Activated CD8-positive, alpha-beta memory T cell treated with anti-CD3 and anti-CD28 coated beads, Interleukin-2, amount 50 U/mL, for 48 hours (primary cell): ENCODE measurements at regions not wholly inside any gene's neighbourhood (a gene's known extent, or its start where the extent isn't known, plus 50 kb on each side); places are given as distances from the start of the nearest gene placed in this dataset.

Experiments used
- DNase-seq: peaks from one replicate; pipeline ENCODE4 v3.0.0-alpha.2; 2020

DNA sequence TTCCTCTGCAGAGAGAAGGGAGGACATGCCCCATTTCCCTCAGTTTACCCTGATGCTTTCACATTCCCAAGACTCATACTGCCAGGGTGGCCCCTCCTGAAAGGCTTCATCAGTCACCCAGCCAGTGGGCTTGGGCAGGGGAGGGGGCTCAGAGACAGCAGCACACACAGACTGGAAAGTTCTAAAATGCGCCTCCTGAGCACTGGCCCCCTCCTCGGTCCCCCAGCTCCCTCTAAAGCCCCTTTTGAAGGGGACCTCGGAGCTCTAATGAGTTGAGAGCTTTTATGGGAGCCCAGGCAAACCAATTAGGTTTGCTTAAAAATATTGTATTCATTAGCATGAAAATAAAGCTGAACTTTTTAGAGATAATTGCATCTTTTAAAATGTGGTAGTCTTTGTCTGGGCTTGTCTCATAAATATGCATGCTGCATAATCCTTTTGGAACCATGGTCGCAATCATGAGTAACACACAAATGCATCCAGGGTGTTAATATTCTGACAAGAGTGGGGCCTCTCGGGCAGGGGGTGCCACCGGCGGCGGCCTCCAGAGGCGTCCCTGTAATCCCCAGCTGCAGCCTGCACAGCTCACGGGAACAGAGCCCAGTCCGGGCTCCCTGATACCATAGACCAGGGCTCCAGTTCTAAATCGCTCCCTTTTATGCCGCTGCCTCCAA, 78.5 kb downstream of the RPLP1 start:
- DNase-seq, result no peak

DNA sequence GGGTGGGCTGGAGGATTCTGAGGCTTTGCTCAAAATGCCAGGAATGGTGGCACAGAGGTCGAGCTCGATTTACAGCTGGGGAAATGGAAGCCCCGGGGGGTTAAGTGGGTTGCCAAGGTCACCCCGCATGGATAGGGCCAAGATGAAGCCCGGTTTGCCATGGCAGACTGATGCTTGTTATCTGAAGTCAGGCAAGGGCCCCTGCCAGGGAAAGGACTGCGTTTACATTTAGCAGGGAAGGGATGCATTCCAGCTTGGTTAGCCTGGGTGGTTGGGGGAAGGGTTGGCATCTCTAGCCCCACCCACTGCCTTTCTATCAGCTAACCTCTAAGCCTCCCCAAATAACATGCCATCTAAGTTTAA, 79.0 kb downstream of the RPLP1 start:
- DNase-seq, result no peak

DNA sequence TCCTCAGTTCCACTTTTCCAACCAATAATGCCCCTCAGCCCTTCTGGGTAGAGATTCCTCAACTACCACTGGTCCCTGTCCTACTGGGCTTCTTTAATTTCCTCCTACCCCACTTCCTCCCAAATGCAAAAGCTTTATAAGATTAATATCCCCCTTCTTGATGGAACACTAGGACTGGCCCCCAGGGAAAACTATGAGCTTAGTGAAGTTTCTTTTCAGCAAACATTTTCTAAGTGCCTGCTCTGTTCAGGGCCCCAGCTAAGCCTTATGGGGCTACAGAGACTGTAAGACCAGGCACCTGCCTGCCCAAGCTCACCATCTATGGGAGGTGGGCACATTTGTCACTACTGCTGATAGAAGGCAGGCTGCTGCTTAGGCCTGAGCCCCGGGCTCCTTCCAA, 79.4 kb downstream of the RPLP1 start:
- DNase-seq, result no peak

DNA sequence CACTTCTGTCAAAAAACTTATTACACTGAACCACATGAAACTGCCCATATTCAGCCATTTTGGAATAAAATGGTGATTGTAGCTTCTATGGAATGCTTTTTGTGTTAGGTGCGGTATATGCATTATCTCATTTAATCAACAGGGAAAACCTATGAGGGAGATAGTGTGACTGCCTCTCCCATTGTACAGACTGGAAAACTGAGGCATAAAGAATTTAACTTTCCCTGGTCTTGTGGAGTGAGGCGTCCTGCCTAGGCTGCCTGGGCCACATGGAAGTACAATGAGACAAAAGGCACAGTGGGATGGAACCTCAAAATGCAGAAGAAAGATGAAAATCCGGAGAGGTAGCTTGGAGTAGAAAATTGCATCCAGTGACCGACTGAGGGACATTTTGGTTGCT, 80.2 kb downstream of the RPLP1 start:
- no peak for DNase-seq

DNA sequence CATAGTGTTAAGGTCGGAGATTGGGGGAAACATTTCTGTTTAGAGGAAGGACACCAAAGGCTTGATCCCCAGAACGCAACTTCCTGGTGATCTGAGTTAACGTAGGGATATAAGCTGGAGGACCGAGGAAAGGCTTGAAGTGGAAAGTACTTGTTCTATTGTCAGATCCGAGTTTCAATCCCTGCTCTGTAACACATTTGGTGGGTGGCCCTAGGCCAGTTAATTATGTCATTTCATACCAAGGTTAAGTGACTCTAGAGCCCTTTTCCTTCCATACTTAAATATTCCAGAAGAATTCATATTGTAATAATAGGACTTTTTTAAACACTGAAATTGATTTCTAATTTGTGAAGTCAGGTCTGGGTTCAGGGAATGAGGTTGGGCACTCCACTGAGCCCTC, 80.9 kb downstream of the RPLP1 start:
- DNase-seq, result no peak

DNA sequence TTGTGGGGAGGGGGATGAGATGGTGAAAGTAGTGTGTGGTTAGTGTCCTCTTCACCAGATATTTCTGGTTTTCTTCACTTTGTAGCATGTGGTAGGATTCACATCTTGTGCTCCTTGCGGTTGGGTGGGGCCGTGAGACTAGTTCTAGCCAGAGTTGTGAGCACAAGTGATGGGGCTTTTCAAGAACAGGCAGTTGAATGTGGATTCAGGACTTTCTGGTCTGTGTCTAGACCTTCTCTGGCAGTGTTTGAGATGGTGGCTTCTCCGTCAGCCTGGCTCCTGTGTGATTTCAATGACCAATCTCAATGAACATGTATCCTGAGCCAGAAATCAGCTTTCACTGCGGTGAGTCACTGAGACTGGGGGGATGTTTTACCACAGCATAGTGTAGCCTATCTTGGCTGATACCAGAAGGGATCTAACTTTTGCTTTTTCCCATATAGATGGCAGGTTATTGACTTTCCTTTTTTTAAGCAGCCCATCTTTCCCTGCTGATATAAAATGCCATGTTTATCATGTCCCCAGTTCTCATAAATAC, 82.6 kb downstream of the RPLP1 start:
- no peak for DNase-seq

DNA sequence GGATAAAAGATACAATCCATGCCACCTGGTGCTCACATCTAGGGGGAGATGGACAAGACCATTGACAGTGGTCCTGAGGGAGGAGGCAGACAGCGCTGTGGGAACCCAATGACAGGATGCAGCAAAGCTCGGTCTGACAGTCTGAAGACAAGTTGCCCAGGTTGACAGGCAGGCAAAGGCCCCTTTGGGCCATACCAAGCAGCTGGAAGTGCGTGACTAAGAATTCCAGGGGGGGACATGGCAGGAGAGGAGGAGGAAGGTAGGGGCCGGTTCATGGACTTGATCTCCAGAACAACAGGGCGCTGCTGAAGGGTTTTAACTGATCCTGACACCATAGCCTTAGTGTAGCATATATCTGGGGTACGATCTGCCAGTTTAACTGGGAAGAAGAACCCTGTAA, 83.4 kb downstream of the RPLP1 start:
- no peak for DNase-seq

DNA sequence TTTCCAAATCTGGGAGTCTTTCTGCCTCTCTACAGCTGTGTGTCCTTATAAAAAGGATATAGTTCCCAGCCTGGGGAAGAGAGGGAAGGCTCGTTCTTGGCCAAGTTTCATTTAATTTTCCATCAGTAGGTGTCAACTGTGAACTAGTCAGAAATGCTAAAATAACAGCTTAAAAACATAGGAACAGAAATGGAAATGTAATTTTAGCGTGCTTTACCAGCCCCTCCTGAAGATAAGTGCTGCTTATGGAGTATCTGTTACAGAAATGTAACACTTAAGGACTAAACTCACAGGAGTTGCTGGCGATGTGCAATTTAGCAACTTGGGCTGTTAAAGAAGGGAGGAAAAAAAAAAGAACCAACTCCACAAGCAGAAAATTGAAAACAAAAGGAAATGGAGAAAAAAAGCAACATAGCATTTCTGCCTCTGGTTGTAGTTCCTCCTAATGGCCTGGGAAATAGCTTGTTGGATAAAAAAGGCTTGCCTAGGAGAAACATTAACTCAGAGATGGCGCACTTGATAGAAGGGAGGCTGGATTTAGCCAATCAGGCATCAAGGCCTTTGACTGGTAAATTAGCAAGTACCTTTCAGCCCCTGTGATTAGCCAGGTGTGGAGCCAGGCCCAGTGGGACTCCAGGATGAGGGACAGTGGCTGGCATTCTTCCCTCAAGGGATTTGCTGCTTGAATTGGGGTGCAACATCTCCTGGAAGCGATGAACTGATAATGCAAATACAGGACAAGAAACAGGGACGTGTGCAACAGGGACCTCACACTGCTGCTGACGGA, 84.3 kb downstream of the RPLP1 start:
- DNase-seq, result no peak

DNA sequence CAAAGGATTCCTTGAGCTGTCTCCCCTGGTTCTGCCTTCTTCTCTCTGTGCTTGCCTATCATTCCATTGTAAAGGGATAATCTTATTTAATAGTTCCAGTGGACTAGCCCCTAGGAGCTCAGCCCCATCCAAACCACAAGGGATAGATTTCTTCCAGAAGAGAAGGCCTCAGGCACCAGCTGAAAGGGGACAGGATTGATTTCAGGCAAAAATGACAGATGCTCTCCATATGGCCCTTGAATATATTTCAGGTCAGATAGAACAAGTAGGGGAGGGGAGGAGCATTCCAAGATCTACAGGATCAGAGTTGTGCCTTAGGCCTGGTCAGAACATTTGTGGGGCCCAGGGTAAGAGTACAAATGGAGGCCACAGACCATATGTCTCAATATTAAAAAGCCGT, 85.3 kb downstream of the RPLP1 start:
- DNase-seq, result no peak

DNA sequence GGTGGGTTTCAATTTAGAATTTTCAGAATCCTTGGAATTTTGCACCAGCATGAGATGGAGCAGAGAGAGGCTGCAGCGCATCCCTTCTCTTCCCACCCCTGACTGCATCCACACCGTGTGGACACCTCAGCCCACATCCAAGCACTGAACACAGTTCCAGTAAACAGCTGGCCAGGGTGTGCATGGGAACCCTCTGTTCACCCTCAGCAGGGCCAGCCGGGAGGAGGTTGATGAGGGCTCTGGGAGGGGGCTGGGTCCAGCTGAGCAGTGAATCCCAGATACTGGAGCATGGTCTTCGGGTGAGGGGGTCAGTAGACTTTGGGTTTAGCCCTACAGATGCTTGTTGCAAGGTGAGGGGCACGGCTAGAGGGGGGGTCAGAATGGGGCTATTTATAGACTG, 85.8 kb downstream of the RPLP1 start:
- DNase-seq, result no peak

DNA sequence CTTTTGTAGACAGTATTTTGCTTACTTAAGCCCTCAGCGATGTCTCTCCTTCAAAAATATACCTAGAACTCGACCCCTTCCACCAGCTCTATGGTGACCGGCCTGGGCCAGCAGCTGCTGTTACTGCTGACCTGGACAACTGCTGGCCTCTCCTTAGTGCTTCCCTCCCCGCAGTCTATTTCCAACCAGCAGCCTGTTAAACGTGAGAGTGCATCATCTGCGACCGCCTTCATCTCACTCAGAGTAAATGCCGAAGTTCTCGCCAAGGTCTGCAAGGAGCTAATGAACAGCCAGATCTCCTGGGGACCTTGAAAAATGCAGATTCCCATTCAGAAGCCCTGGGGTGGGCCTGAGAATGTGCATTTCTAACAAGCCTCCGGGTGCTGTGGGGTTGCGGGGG, 86.7 kb downstream of the RPLP1 start:
- no peak for DNase-seq

DNA sequence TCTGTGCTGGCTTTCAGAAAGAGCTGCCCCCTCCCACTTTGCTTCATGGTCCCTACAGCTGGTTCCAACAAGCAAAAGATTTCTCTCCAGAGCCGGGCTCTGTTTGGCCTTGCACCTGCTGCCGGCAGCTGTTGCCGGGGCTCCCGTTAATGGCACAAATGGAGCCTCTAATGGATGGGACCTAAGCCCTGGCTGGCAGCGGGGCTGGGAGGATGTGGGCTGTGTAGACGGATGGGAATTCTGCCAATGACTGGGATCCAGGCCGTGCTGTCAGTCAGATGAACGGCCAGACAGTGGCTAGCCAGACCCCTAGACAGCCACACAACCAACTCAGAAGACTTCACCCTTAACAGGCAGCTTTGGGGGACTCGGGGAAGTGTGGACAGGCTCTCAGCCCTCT, 88.0 kb downstream of the RPLP1 start:
- no peak for DNase-seq

DNA sequence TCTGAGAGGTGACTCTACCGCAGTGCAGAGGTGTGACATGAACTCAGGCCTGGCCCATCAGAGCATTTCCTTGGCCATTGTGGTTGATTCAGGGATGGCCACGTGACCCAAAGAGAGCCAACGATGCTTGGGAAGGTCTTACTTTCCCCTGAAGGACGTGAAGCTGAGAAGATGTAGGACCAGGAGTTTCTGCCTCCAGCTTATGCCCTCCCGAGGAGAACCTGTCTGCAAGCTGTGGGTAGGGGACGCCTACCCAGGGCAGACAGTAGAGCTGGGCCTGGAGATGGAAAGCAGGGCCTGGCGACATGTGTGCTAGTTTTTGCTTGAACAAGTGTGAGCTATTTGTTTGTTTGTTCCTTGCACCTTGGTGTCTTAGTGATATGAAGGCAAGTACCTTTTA, 89.4 kb downstream of the RPLP1 start:
- no peak for DNase-seq

DNA sequence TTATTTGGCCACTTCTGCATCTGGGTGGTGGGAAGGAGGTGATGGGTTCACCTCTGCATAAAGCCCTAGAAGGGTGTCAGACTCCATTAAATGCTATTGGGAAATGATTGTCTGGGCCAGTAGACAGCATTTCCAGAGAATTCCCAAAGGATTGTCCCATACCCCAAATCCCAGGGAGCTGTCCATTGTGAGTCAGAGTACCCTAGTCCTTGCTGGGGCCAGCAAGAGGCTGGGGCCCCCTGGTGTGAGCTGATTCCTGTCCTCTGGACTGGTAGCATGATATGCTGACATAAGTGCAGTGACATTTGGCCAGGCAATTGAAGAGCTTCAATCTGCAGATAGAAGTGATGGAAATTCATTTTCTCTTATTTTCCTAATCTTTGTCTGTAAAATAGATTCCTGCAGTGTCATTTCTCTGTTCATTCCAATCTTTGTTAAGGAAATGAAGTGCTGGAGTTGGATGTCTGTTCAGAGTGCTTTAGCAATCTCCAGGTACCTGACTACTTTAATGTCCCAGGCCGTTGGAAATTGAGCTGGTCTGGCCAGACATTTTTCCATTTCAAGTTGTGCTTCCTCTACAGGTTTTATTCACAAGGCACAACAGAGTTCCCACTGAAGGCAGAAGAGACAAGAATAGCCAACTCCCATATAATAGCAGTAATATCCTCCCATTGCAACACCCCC, 91.2 kb downstream of the RPLP1 start:
- DNase-seq, result no peak

DNA sequence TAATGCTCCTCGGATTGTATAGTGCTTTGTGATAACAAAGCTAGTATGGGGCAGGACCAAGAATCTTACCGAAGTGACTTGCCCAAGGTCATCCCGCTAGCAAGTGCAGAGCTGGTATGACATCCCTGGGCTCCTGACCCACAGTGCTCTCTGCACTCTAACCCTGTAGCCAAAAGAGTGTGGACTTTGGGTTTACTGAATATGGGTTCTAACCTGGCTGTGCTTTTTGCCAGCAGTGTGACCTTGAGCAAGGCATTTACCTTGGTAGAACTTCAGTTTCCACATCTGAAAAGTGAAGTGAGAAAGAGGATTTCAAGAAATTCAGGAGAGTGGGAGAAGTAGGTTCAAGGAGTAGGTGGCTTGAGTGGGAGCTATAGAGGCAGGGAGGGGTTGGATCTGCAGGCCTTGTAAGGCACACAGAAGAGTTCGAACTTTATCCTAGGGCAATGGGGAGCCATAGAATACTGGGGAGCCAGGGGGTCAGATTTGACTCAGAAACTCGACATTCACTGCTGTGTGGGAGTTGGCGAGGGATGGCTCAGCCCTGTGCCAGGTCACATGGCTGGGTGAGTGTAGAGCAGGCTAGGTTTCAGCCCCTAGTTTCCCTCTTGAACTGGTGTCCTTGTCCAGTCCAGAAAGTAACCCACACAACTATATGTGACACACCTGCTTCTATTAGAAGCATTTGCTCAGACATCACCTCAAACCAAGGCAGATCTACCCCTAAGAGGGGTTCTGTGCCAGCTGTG, 91.9 kb downstream of the RPLP1 start:
- DNase-seq, result no peak

DNA sequence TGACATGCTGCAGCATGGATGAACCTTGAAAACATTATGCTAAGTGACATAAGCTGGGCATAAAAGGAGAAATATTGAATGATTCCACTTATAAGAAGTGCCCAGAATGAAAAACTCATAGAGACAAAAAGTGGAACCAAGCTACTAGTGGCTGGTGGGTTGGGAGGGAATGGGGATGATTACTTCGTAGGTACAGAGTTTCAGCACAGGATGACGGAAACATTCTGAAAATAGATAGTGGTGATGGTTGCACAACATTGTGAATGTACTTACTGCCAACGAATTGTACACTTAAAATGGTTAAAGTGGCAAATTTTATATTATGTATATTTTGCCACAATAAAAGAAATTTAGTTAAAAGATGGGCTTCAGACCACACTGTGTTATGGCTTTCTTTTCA, 93.6 kb downstream of the RPLP1 start:
- no peak for DNase-seq

DNA sequence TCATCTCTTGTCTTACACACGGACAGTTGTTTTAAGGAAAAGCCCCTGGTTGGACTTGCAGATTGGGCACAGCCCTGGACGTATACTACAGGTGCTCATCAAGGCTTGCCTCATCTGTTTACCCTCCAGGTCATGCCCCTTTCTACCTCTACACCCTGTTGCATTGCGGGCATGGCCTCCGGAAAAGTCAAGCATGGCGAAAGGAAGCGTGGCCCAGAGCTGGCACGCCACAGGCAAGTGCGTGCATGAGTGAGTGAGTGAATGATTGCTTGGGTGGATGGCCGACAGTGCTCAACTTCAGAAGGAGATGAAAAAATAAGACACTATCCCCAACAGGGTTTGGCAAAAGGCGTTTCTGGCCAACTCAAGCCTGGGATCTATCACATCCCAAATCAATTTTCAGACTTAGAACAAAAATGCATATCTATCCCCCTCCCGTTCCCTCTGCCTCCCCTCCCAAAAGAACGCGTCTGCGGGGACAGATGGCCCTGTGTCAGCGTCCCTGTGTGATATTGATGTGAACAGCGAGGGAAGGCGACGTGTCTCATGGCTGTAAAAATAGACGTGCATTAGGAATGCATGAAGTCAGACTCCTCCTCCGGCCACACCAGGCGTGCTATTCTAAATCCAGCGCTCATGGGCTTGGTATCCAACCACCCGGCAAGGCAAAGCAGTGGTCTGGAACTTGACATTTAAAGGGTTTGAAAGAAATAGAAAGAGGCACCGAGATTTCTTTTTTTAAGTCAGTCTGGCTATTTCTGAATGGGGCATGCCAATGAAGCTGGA, 96.0 kb downstream of the RPLP1 start:
- no peak for DNase-seq

DNA sequence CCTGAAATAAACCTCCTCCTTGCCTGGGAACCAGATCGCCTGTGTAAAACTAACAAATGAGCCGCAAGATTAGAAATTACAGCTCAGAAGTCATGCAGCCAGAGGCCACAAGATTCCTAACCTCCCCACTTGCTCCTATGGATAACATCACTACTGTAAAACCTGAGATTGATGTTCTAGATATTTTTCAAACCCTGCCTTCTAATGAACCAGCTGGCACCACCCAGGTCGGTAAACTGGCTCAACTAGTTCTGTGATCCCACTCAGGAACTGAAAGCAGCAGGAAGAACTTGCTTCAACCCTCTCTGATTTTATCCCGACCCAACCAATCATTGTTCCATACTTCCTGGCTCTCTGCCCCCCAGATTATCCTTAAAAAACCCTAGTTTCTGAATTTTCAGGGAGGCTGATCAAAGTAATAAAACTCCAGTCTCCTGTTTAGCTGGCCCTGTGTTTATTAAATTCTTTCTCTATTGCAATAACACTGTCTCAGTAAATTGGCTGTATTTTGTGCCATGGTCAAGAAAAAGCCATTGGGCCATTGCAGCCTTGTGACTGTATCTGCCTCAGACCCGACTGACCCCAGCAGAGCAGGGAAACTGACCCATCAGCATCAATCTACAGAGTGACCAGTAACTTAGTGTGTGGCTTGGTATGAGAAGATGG, 98.9 kb downstream of the RPLP1 start:
- DNase-seq, result no peak

DNA sequence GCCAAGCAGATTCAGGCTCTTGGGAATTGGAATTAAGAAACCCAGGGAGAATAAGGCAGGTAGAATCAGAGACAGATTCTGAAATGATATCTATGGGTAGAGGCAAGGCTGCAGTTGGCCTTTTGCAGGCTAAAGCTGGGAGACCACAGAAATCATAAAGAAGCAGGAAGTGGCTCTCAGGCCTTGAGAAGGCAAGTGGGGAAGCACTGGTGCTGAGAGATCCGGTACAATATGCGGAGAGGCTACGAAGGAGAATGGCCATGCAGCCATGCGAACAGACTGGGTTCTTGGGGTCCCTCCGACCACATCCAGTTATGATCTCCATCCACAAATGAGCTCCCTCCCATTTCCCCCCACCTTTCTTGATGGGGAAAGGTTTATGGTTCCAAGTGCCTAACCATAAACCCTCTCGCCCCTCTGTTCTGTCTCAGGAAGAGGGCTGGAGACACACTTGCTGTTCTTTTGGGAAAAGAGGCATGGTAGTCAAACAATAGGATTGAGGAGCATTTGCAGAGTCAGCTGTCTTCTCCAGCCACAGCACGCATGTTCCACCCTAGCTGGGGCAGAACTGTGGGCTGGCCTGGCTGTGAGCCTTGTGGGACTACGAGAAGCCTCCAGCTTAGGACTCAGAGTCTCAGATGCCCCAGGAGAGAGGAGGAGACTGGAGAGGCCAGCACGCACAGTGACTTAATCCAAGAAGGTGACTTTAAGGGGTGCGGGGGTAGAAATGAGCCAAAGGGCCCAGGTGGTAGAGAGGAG, 99.6 kb downstream of the RPLP1 start:
- DNase-seq, result no peak

DNA sequence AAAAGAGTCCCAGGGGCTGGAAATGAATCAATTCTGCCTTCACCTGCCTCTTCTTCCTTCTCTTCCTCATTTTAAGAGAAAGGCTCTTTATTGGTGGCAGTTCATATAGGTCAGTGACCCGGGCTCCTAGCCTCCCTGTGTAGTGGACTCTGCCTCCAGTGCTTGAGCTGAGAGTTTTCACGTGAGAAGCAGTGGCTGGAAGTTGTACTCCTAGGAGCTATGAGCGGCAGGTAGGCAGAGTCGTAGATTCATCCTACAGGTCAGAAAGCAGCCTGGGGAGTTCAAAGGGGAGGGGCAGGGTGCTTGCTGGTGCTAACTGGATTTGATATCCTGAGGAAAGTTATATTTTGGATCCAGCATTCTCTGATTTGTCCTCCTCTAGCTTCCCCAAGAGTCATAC, 101.1 kb downstream of the RPLP1 start:
- no peak for DNase-seq
